Endodermal cell (in vitro differentiated cells): ENCODE measurements at regions not wholly inside any gene's neighbourhood (a gene's known extent, or its start where the extent isn't known, plus 50 kb on each side); places are given as distances from the start of the nearest gene placed in this dataset.

ENCODE experiments used
- DNase-seq: peaks from one replicate; pipeline ENCODE4 v3.0.0-alpha.2; 2017
- H3K27ac ChIP-seq: 2 replicates; pipeline ENCODE4 v1.5.1; 2013; ENCODE audit warnings: mild to moderate bottlenecking, low read depth, low read length, moderate library complexity
- H3K27me3 ChIP-seq: 2 replicates; pipeline ENCODE4 v1.6.1; 2013; ENCODE audit warnings: mild to moderate bottlenecking, low read length, moderate library complexity; ENCODE audit not compliant: insufficient read depth, control insufficient read depth, poor library complexity, severe bottlenecking
- H3K36me3 ChIP-seq: 2 replicates; pipeline ENCODE4 v1.7.0; 2013; ENCODE audit warnings: mild to moderate bottlenecking, low read length, moderate library complexity; ENCODE audit not compliant: control insufficient read depth, insufficient read depth
- H3K4me1 ChIP-seq: one replicate; pipeline ENCODE4 v1.7.0; 2013; ENCODE audit warnings: low read length; ENCODE audit not compliant: control insufficient read depth, insufficient read depth
- H3K4me3 ChIP-seq: 2 replicates; pipeline ENCODE4 v1.5.1; 2013; ENCODE audit warnings: mild to moderate bottlenecking, low read length, moderate library complexity
- H3K9ac ChIP-seq: 2 replicates; pipeline ENCODE4 v1.6.1; 2013; ENCODE audit warnings: mild to moderate bottlenecking, low read length, moderate library complexity; ENCODE audit not compliant: poor library complexity, severe bottlenecking; ENCODE audit errors: extremely low read depth
- H3K9me3 ChIP-seq: 2 replicates; pipeline ENCODE4 v1.6.1; 2013; ENCODE audit warnings: mild to moderate bottlenecking, low read length, moderate library complexity; ENCODE audit not compliant: control insufficient read depth
- H3K27ac Mint-ChIP-seq: 2 replicates; pipeline ENCODE4 v1.8.0; 2020; ENCODE audit warnings: mixed read lengths
- H3K27me3 Mint-ChIP-seq: 2 replicates; pipeline ENCODE4 v1.8.0; 2021; ENCODE audit warnings: mild to moderate bottlenecking, mixed read lengths; ENCODE audit not compliant: insufficient read depth
- H3K36me3 Mint-ChIP-seq: 2 replicates; pipeline ENCODE4 v1.8.0; 2020; ENCODE audit warnings: low read depth, mixed read lengths
- H3K4me1 Mint-ChIP-seq: 2 replicates; pipeline ENCODE4 v1.8.0; 2020; ENCODE audit warnings: mixed read lengths
- H3K4me3 Mint-ChIP-seq: 2 replicates; pipeline ENCODE4 v1.8.0; 2020; ENCODE audit warnings: mild to moderate bottlenecking, moderate library complexity, mixed read lengths
- H3K9me3 Mint-ChIP-seq: 2 replicates; pipeline ENCODE4 v1.8.0; 2020; ENCODE audit warnings: mild to moderate bottlenecking, mixed read lengths
- WGBS, 2 experiments: methylation state at CpG; one replicate each; pipeline versions ENCODE4 v1.1.5 to v1.1.7; 2013; ENCODE audit warnings: missing lambda C conversion rate in 2 of 2, mixed read lengths in 1 of 2; ENCODE audit not compliant: insufficient coverage in 1 of 2, insufficient read length in 1 of 2; 5-methylcytosine and 5-hydroxymethylcytosine counted together
- TF ChIP-seq, protein P1 (sequence below): fragments of 200-600 bp; sonication (generic); conservative IDR thresholded peaks from 2 replicates; pipeline ENCODE4 v1.5.0; 2021; ENCODE audit warnings: antibody characterized with exemption, mild to moderate bottlenecking

DNA sequence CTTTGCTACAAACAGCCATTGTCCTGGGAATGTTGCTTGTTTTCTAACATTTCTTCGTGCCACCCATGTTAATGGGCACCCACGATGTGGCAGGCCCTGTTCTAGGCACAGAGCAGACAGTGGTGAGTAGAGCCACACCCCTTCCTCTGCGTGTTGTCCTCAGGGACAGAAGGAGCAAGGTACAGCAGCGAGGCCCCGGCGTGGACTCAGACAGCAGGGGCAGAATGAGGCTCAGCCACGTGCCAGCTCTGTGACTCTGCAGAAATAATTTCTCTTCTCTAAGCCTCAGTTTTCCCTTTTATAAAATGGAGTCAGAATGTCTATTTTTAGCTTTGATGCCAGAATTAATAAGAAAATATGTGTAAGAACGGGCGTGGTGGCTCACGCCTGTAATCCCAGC, 401.7 kb downstream of the TSN start:
- no peak for DNase-seq
- Histone ChIP-seq H3K27ac (no peak overlapping the region), H3K9me3 (no peaks in the 10 kb centered on the region), H3K27me3 (no peaks in the 10 kb centered on the region), H3K36me3 (no peaks in the 10 kb centered on the region), H3K4me1 (peaks cover 4% of the 10 kb centered on the region), H3K9ac (no peak overlapping the region), H3K4me3 (no peak overlapping the region)
- H3K27ac Mint-ChIP-seq = no peak overlapping the region
- H3K4me1 Mint-ChIP-seq = peaks cover 19% of the 10 kb centered on the region
- no peaks in the 10 kb centered on the region for H3K9me3 Mint-ChIP-seq
- TF ChIP-seq, protein P1, sequence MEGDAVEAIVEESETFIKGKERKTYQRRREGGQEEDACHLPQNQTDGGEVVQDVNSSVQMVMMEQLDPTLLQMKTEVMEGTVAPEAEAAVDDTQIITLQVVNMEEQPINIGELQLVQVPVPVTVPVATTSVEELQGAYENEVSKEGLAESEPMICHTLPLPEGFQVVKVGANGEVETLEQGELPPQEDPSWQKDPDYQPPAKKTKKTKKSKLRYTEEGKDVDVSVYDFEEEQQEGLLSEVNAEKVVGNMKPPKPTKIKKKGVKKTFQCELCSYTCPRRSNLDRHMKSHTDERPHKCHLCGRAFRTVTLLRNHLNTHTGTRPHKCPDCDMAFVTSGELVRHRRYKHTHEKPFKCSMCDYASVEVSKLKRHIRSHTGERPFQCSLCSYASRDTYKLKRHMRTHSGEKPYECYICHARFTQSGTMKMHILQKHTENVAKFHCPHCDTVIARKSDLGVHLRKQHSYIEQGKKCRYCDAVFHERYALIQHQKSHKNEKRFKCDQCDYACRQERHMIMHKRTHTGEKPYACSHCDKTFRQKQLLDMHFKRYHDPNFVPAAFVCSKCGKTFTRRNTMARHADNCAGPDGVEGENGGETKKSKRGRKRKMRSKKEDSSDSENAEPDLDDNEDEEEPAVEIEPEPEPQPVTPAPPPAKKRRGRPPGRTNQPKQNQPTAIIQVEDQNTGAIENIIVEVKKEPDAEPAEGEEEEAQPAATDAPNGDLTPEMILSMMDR = no peak
- 95 to 97% methylated on average over 10 of the region's 10 CpGs for WGBS, 2 experiments
- peaks cover 7% of the 10 kb centered on the region for H3K27me3 Mint-ChIP-seq
- H3K36me3 Mint-ChIP-seq = no peaks in the 10 kb centered on the region
- no peak overlapping the region for H3K4me3 Mint-ChIP-seq

DNA sequence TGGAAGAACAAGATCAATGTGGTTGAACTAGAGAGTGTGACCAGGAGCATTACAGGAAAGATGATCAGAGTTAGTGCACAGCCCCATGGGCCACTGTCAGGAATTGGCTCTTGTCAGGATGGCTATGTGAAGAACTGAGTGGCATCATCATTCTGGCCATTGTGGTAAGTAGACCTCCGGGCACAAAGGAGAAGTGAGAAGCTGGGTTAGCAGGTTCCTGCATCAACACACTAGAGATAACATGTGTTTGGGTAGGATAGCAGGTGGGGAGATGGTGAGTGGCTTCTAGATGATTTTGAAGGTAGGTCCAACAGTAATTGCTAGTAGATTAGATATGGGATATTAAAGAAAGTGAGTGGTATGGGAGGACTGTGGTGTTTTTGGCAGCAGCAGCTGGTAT, 408.2 kb downstream of the TSN start:
- Histone ChIP-seq H3K4me1 (peaks cover 6% of the 10 kb centered on the region), H3K27ac (no peak overlapping the region), H3K36me3 (no peaks in the 10 kb centered on the region), H3K9ac (no peak overlapping the region), H3K9me3 (no peaks in the 10 kb centered on the region), H3K27me3 (no peaks in the 10 kb centered on the region), H3K4me3 (no peak overlapping the region)
- H3K27ac Mint-ChIP-seq = no peak overlapping the region
- H3K36me3 Mint-ChIP-seq = no peaks in the 10 kb centered on the region
- WGBS, 2 experiments = 98% methylated on average over 1 of the region's 1 CpG; no CpG with 5 or more reads in 1 of the 2 experiments
- DNase-seq = no peak
- peaks cover 3% of the 10 kb centered on the region for H3K4me1 Mint-ChIP-seq
- peaks cover 4% of the 10 kb centered on the region for H3K27me3 Mint-ChIP-seq
- no peaks in the 10 kb centered on the region for H3K9me3 Mint-ChIP-seq
- TF ChIP-seq, protein P1 = no peak
- no peak overlapping the region for H3K4me3 Mint-ChIP-seq

DNA sequence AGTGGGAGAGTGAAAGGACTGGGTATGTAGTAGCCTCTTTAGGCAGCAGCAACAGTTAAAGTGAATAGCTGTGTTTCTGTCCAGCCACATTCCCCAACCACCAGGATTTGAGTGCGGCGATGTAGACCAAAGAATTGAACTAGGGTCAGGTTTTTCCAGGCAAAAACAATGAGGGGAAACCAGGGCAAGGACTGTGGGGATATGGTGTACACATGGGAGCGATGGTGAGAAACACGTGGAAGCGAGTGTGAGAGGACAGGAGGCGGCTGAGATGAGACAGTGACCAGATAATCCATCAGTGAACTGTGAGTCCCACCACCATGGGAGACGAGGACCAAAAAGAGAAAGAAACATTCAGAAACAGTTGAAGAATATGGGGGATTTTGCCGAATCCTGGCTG, 409.5 kb downstream of the TSN start:
- no peaks in the 10 kb centered on the region for H3K36me3 ChIP-seq
- TF ChIP-seq, protein P1 = no peak
- H3K9me3 ChIP-seq = no peaks in the 10 kb centered on the region
- Mint-ChIP-seq H3K27me3 (no peaks in the 10 kb centered on the region), H3K9me3 (no peaks in the 10 kb centered on the region), H3K4me1 (peaks cover 3% of the 10 kb centered on the region), H3K36me3 (no peaks in the 10 kb centered on the region), H3K4me3 (no peak overlapping the region), H3K27ac (no peak overlapping the region)
- H3K9ac ChIP-seq = no peak overlapping the region
- H3K4me3 ChIP-seq = no peak overlapping the region
- H3K4me1 ChIP-seq = peaks cover 6% of the 10 kb centered on the region
- no peak overlapping the region for H3K27ac ChIP-seq
- no peak for DNase-seq
- 93 to 100% methylated on average over 5 to 8 of the region's 8 CpGs for WGBS, 2 experiments
- no peaks in the 10 kb centered on the region for H3K27me3 ChIP-seq
